T-helper 17 cell (primary cell): ENCODE measurements at regions not wholly inside any gene's neighbourhood (a gene's known extent, or its start where the extent isn't known, plus 50 kb on each side); places are given as distances from the start of the nearest gene placed in this dataset.

Experiments
- ATAC-seq: fragments of 150-1000 bp; cut with Tn5 transposase; 2 replicates; pipeline ENCODE4 v1.10.0; 2021; ENCODE audit warnings: mild to moderate bottlenecking, moderate library complexity
- DNase-seq, 3 donors: peaks; one replicate each; pipeline versions ENCODE4 v3.0.0 to v3.0.0-alpha.2; 2020 to 2021
- H3K9me3 ChIP-seq: one replicate; pipeline ENCODE4 v1.7.0; 2013; ENCODE audit warnings: low read length, mild to moderate bottlenecking; ENCODE audit not compliant: control insufficient read depth, poor library complexity, severe bottlenecking
- H3K27ac Mint-ChIP-seq: one replicate; pipeline ENCODE4 v1.8.0; 2022; ENCODE audit warnings: mild to moderate bottlenecking, moderate library complexity, mixed read lengths
- H3K27me3 Mint-ChIP-seq: one replicate; pipeline ENCODE4 v1.8.0; 2022; ENCODE audit warnings: mixed read lengths
- H3K36me3 Mint-ChIP-seq: one replicate; pipeline ENCODE4 v1.8.0; 2022; ENCODE audit warnings: low read depth, mixed read lengths
- H3K4me1 Mint-ChIP-seq: one replicate; pipeline ENCODE4 v1.8.0; 2022; ENCODE audit warnings: mild to moderate bottlenecking, mixed read lengths
- H3K4me3 Mint-ChIP-seq: one replicate; pipeline ENCODE4 v1.8.0; 2022; ENCODE audit warnings: mild to moderate bottlenecking, moderate library complexity, mixed read lengths

- H3K9me3 ChIP-seq = no peaks in the 10 kb centered on the region
- H3K36me3 Mint-ChIP-seq = no peaks in the 10 kb centered on the region
- DNase-seq (no peak), ATAC-seq (no peak)
- H3K4me1 Mint-ChIP-seq = no peaks in the 10 kb centered on the region
- H3K27me3 Mint-ChIP-seq = no peaks in the 10 kb centered on the region
- H3K4me3 Mint-ChIP-seq = no peak overlapping the region
- no peak overlapping the region for H3K27ac Mint-ChIP-seq
Observed at GRCh38 chrX:96244955-96245354, 439.7 kb upstream of the DIAPH2 start.

GRCh38 chrX:96246436-96246835, 438.2 kb upstream of the DIAPH2 start:
- no peaks in the 10 kb centered on the region for H3K9me3 ChIP-seq
- Mint-ChIP-seq H3K4me3 (no peak overlapping the region), H3K27me3 (no peaks in the 10 kb centered on the region), H3K27ac (no peak overlapping the region), H3K36me3 (no peaks in the 10 kb centered on the region), H3K4me1 (no peaks in the 10 kb centered on the region)
- ATAC-seq (no peak), DNase-seq (no peak)
